SH-SY5Y (cell line): ENCODE measurements at regions not wholly inside any gene's neighbourhood (a gene's known extent, or its start where the extent isn't known, plus 50 kb on each side); places are given as distances from the start of the nearest gene placed in this dataset.

Experiments used
- GATA2 ChIP-seq: IDR thresholded peaks from 2 replicates; pipeline ENCODE4 v1.6.1; 2011; ENCODE audit warnings: mild to moderate bottlenecking, low read depth, low read length
- GATA3 ChIP-seq: IDR thresholded peaks from 2 replicates; pipeline ENCODE4 v1.6.1; 2011; ENCODE audit warnings: low read depth, mild to moderate bottlenecking, low read length, moderate library complexity

DNA sequence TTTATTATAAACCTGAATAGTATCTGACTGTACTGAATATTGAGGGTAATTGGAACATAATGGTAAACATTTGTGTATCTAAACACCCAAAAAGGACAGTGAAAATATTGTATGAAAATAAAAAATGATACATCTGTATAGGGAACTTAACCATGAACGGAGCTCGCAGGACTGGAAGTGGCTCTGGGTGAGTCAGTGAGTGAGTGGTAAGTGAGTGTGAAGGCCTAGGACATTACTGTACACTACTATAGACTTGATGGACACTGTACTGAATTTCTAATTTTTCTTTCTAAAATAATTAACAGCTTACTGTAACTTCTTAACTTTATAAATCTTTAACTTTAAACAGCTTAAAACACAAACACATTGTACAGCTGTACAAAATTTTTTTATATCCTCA lies 454.5 kb upstream of the FZD8 start:
- TF ChIP-seq GATA2 (no peak), GATA3 (no peak)

DNA sequence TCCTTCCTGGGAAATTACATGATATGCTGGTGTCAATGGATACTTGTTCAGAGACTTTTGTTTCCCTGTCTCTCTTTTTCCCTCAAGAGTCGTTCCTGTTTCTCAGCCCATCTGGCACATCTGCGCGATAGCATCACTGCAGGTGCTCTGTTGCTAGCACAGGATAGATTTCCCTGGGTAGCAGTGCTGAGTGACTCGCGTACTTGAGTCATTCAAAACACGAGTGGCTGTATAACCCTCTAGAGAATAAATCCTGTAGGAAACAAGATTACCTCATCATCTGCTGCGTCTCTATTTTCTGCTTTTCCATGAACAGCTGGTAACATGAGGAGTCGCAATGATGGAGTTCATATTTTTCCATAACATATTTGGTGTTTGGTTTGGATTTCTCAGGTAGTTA lies 452.0 kb upstream of the FZD8 start:
- TF ChIP-seq GATA3 (no peak), GATA2 (no peak)

DNA sequence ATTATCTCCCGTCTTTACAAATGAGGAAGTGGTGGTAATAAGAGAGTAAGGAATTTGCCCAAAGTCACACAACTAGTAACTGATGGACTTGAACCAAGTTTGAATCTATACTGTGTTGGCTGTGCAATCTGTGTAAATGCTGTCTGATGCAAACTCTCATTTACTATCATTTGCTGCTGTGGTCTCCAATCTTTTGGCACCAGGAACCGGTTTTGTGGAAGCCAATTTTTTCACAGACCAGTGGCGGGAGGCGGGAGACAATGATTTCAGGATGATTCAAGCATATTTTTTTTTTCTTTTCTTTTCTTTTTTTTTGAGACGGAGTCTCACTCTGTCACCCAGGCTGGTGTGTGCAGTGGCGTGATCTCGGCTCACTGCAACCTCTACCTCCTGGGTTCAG lies 450.0 kb upstream of the FZD8 start:
- TF ChIP-seq GATA3 (no peak), GATA2 (no peak)

DNA sequence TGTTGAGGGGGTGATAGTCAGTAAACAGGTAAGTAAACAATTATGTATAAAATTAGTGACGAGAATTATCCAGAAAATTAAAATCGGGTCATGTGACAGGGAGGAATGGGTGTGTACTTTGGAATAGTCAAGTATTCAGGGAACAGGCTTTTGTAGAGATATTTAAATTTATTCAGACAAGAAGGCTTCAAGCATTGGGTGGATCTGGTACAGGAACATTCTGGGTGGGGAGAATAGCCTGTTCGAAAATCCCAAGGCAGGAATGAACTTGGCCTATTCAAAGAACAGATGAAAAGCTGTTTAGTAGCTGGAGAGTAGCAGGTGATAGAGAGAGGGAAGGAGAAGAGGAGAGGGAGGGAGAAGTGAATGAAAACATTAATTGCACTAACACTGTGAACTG lies 448.9 kb upstream of the FZD8 start:
- TF ChIP-seq GATA2: no peak
- no peak for TF ChIP-seq GATA3

DNA sequence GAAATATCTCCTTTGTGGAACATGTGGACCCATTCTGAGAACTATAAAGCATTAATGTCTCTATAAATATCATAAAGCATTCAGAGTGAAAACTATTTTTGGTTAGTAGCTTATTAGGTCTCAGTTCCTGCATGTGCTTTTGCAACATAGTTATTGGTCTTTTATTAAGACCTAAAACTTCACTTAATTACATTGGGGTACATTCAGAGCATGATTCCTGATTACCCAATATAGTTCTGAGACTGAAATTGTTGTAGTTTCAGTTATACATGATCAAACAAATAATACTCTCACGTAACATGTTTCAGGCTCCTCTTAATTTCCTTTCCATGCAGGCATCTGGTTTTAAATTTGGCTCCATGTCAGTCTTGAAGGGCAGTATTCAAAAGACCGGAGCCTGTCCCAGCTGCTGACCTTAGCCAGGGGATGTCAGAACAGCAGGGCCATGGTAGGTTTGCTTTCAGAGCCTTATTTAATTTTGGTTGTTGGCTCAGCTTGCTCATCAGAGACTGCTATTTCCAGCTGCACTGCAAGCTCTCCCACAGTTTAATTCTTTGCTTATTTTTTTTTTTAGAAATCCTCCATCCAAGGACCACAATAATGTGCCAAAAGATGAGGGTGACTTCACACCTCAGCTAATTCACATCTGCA lies 447.8 kb upstream of the FZD8 start:
- TF ChIP-seq GATA3 (no peak), GATA2 (no peak)

DNA sequence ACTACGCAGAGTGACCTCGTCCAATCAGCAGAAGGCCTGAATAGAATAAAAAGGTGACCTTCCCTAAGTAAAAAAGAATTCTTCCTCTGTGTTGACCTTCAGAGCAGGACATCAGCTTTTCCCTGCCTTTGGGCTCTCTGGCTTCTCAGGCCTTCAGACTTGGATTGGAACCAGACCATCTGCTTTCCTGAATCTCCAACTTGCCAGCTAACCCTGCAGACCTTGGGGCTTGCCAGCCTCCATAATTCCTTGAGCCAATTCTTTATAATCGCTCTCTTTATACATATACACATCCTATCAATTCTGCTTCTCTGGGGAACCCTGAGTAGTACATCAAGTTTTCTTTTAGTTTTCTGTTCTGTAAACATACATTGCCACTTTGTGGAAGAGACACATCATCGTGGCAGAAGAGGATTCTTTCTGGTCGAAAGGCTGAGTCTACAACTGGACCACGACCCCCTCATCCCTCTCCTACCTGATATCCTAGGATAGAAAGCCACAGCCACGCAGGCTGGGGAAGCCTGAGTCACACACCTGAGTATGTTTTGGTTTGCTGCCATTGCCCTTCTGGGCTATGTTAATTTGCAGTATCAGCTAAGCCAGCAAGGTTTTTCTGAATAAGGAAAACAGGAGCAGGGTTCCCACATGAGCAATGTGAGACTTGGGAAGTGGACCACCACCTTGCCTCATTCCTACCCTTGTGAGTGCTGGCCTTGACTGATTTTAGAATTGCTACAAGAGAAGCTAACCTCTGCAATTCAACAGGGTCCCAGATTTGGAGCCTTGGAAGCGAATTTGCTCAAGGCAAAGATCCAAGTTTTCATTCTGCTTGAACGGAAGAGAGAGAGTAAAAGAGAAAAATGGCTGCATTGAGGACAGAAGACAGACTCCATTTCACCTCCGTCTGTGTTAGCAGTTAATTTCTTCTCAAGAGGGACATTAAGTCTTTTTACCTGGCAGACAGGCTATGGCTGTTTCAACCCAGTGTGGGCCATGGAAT lies 445.2 kb upstream of the FZD8 start:
- no peak for TF ChIP-seq GATA2
- no peak for TF ChIP-seq GATA3

DNA sequence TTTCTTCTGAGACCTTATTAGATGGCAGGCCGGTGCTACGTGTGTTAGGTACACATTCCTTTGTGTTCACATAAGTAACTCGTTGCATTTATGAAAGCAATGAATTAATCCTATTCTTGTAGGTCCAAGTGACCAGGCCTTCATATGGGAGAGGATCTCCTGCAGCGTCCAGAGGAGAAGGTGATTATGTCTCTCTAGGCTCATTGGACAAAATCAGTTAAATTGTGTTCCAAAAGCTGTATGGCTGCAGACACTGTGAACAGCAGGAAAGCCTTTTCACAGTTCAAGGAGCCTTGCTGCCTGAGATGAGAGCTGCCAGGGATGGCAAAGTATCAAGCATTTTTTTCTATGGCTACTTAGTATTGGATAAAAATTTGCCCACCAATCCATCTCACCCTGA lies 433.1 kb upstream of the FZD8 start:
- TF ChIP-seq GATA2 (no peak), GATA3 (no peak)

DNA sequence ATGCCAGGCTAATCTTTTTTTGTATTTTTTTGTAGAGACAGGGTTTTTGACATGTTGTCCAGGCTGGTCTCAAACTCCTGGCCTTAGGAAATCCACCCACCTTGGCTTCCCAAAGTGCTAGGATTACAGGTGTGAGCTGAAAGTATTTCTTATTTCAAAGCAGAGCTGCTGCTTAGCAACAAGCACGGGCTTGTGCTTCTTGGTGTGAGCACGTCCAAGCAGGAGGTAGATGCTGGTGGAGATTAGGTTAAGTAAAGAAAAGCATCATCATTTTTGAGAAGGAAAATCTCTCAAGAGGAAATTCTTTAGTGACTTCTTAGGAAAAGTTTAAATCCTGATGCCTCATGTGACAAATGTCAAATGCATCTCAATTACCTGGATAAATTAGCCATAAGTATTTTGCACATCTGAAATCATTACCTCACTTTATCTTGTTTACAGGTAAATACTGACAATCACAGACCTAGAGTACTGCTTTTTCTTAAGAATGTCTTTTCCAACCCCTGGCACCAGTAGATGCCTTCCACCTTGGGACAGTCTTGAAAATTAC lies 431.8 kb upstream of the FZD8 start:
- no peak for TF ChIP-seq GATA2
- TF ChIP-seq GATA3: no peak

DNA sequence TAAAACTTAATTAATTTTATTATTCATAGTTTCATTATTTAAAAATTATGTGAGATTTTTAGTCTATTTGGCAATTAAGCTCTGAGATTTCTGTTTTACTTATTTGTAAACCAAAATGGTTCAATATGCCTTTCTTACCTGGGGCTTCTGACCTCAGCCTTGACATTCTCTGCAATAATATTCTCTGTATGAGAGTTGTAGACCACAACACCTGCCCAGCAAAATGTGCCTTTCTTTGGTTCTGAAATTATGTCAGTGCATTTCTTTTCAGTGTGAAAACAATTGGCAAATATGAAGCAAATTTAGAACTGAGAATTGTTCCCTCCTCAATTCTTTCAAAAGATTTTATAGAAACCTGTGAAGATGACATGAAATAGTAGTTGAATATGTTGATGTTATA lies 426.4 kb upstream of the FZD8 start:
- TF ChIP-seq GATA2 (no peak), GATA3 (no peak)

DNA sequence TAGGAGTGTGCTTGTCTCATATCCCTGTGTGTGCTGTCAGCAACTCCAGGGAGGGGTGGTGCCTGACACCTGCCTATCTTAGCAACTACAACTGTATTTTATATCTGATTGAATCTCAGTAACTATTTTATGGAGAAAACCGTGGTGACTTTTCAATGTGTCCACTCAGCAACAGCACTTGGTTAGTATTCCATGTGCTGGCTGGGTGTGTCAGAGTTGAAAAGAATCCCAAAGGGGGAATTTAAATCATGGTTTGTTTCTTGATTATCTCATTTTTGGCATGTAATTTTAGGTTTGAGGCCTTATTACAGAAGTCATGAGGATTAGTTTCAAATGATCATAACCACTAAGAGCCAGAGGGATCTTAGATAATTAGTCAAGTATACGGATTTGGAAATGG lies 425.7 kb upstream of the FZD8 start:
- TF ChIP-seq GATA3 (no peak), GATA2 (no peak)

DNA sequence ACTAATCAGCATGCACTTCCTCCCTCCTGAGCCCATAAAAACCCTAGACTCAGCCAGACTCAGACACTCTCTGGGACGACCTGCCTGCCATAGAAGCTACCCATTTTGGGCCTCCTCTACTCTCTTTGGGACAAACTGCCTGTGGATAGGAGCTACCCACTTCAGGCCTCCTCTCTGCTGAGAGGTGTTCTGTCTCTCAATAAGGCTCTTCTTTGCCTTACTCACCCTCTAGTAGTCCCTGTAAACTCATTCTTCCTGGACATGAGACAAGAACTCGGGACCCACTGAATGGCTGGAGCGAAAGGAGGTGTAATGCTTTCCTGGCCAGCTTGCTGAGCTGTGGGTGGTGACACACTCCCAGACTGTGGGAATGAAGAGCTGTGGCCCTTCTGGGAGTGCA lies 424.8 kb upstream of the FZD8 start:
- no peak for TF ChIP-seq GATA3
- no peak for TF ChIP-seq GATA2

DNA sequence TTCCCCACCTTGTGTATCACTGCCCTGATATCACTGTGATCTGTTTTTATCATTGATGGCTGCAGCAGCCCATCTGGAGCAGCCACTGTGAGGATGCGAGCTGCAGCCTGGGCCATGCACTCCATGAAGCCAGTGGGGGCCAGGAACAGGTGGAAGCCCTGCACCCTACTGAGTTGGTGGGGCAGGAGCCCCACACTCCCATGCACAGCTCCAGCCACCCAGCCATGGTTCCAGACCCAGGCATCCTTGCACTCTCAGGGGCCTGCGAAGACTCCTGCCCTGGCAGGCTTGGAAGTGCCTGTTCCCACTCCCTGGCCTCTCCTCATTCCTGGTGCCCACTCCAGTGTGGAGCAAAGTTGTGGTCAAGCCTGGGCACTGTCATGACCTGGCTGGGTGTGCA lies 424.0 kb upstream of the FZD8 start:
- no peak for TF ChIP-seq GATA3

DNA sequence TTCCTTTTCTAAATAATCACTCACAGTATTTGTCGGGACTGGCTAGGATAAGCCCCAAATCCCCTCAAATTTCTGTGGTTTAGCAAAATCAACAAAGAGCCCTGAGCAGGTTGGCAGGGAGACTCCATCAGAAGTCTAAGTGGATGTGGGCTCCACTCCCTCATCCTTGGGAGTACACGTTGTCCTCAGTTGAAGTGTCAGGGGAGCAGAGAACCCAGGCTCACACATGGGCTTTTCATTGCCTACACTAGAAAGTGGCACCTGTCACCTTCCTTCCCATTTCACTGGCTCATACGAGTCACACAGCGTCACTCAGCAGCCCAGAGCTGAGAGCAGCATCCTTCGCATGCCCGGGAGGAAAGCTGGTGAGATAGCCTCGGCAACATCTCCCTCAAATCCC lies 421.3 kb upstream of the FZD8 start:
- TF ChIP-seq GATA2: no peak
- no peak for TF ChIP-seq GATA3

DNA sequence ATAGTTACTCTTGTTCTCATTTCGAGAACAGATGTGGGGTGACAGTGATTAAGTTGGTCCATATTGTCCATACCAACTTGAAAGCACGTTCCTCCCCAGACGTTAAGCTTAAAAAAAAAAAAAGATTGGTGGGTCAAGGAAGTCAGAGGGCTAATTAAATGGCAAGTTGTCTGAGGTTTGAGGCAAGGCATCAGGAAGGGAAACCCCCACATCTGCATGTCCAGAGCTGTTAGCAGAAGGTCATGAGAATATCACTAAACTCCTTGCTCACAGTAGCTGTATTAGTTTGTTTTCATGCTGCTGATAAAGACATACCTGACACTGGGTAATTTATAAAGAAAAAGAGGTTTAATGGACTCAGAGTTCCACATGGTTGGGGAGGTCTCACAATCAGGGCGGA lies 415.6 kb upstream of the FZD8 start:
- TF ChIP-seq GATA2: no peak

DNA sequence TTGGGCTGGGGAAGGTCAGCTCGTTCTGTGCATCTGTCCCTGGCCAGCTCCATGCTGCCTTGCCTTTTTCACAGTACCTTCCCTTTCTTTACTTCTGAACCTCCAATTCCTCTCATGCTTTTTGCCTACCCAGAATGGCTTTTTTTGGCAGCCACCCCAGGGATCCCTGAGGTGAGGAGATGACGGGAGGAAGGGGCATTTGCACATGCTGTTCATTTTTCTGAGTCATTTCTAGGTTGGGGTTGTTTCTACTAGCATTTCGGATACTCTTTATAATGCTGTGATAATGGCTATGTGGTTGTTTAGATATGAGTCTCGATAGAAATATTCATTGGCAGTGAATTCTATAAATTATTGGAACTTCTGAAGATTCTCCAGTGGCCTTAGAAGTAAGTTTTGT lies 415.1 kb upstream of the FZD8 start:
- no peak for TF ChIP-seq GATA2
- no peak for TF ChIP-seq GATA3
